ENCODE measurements at regions not wholly inside any gene's neighbourhood (a gene's known extent, or its start where the extent isn't known, plus 50 kb on each side); places are given as distances from the start of the nearest gene placed in this dataset.

DNA sequence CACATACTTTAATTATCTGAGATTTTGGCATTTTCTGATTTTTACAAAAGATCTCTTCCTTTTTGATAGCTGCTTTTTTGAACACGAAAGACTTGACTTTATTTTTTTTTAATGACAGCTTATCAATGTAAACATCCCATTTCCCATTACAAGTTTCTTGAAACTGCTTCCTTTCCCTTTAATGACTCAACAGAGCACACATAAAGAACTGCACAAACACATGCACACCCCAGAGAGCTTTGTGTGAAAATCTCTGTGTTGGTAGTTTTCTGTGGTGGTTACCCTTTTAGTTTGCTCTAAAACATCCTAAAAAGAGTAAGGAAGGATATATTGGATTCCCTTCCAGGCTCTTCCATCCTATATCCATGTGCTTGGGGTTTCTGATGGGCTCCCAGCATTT is 125.1 kb upstream of the ZNF32 start:
- 55% methylated on average over 1 of the region's 1 CpG for WGBS
- Histone ChIP-seq H3K4me1 (ENCODE audit: control insufficient read depth in 4 of 4, insufficient read depth in 4 of 4, low read length in 3 of 4) (no peaks in the 10 kb centered on the region), H3K27ac (ENCODE audit: low read depth in 1 of 2, low read length in 2 of 2) (no peak overlapping the region), H3K27me3 (ENCODE audit: control insufficient read depth in 4 of 4, insufficient read depth in 4 of 4, low read length in 3 of 4) (no peaks in the 10 kb centered on the region), H3K9ac (ENCODE audit: low read depth in 1 of 2, low read length in 2 of 2) (no peak overlapping the region), H3K4me3 (ENCODE audit: low read depth in 1 of 3, low read length in 3 of 3) (no peak overlapping the region), H3K9me3 (ENCODE audit: control insufficient read depth in 4 of 4, low read length in 3 of 4) (no peaks in the 10 kb centered on the region), H3K36me3 (ENCODE audit: control insufficient read depth in 4 of 4, insufficient read depth in 3 of 4, low read depth in 1 of 4, low read length in 3 of 4) (no peaks in the 10 kb centered on the region)
- no peak for DNase-seq (ENCODE audit: low spot score)
- TF ChIP-seq, protein P1, sequence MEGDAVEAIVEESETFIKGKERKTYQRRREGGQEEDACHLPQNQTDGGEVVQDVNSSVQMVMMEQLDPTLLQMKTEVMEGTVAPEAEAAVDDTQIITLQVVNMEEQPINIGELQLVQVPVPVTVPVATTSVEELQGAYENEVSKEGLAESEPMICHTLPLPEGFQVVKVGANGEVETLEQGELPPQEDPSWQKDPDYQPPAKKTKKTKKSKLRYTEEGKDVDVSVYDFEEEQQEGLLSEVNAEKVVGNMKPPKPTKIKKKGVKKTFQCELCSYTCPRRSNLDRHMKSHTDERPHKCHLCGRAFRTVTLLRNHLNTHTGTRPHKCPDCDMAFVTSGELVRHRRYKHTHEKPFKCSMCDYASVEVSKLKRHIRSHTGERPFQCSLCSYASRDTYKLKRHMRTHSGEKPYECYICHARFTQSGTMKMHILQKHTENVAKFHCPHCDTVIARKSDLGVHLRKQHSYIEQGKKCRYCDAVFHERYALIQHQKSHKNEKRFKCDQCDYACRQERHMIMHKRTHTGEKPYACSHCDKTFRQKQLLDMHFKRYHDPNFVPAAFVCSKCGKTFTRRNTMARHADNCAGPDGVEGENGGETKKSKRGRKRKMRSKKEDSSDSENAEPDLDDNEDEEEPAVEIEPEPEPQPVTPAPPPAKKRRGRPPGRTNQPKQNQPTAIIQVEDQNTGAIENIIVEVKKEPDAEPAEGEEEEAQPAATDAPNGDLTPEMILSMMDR (IDR thresholded peaks at IDR 0.05; ENCODE audit: low read depth, low read length, missing input control) = no peak
- TF ChIP-seq JUND (IDR thresholded peaks at IDR 0.05) = no peak
- TF ChIP-seq SP1 (IDR thresholded peaks at IDR 0.05) = no peak
- TF ChIP-seq TAF1 (conservative IDR thresholded peaks at IDR 0.05) = no peak
- no peak for TF ChIP-seq EGR1 (IDR thresholded peaks at IDR 0.05; ENCODE audit: low read depth in 2 of 2)

DNA sequence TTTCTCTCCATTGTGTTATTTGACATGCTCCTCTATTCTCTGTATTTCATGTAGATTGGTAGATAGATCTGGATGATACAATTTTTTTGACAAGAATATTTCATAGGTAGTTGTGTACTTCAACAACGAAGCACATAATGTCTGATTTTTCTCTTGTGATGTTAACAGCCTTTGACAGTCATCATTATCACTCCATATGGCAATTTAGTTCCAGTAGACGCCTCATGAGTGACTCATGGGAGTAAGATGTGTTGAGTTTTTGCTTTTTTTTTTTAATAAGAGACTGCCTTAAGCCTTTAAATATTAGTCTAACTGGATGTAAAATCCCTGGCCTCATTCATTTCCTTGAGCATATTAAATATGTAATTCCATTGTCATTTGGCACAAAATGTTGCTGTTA is 123.5 kb upstream of the ZNF32 start:
- Histone ChIP-seq H3K36me3 (ENCODE audit: control insufficient read depth in 4 of 4, insufficient read depth in 3 of 4, low read depth in 1 of 4, low read length in 3 of 4) (no peaks in the 10 kb centered on the region), H3K9ac (ENCODE audit: low read depth in 1 of 2, low read length in 2 of 2) (no peak overlapping the region), H3K4me3 (ENCODE audit: low read depth in 1 of 3, low read length in 3 of 3) (no peak overlapping the region), H3K27me3 (ENCODE audit: control insufficient read depth in 4 of 4, insufficient read depth in 4 of 4, low read length in 3 of 4) (no peaks in the 10 kb centered on the region), H3K27ac (ENCODE audit: low read depth in 1 of 2, low read length in 2 of 2) (no peak overlapping the region), H3K9me3 (ENCODE audit: control insufficient read depth in 4 of 4, low read length in 3 of 4) (no peaks in the 10 kb centered on the region), H3K4me1 (ENCODE audit: control insufficient read depth in 4 of 4, insufficient read depth in 4 of 4, low read length in 3 of 4) (no peaks in the 10 kb centered on the region)
- TF ChIP-seq, protein P2, sequence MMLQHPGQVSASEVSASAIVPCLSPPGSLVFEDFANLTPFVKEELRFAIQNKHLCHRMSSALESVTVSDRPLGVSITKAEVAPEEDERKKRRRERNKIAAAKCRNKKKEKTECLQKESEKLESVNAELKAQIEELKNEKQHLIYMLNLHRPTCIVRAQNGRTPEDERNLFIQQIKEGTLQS (IDR thresholded peaks at IDR 0.05) = no peak
- TF ChIP-seq HNF4A (conservative IDR thresholded peaks at IDR 0.05) (no peak), NR2F2 (IDR thresholded peaks at IDR 0.05) (no peak), SP1 (IDR thresholded peaks at IDR 0.05) (no peak), TAF1 (conservative IDR thresholded peaks at IDR 0.05) (no peak), RAD21 (IDR thresholded peaks at IDR 0.05) (no peak), YY1 (IDR thresholded peaks at IDR 0.05) (no peak), HNF4G (IDR thresholded peaks at IDR 0.05) (no peak), RXRA (IDR thresholded peaks at IDR 0.05) (no peak), FOXA1 (IDR thresholded peaks at IDR 0.05) (no peak), GABPA (IDR thresholded peaks at IDR 0.05 in 1 of 2, conservative IDR thresholded peaks at IDR 0.05 in 1 of 2) (no peak), EGR1 (IDR thresholded peaks at IDR 0.05; ENCODE audit: low read depth in 2 of 2) (no peak), REST (IDR thresholded peaks at IDR 0.05) (no peak), JUND (IDR thresholded peaks at IDR 0.05) (no peak), FOXA2 (IDR thresholded peaks at IDR 0.05) (no peak)
- TF ChIP-seq, protein P3, sequence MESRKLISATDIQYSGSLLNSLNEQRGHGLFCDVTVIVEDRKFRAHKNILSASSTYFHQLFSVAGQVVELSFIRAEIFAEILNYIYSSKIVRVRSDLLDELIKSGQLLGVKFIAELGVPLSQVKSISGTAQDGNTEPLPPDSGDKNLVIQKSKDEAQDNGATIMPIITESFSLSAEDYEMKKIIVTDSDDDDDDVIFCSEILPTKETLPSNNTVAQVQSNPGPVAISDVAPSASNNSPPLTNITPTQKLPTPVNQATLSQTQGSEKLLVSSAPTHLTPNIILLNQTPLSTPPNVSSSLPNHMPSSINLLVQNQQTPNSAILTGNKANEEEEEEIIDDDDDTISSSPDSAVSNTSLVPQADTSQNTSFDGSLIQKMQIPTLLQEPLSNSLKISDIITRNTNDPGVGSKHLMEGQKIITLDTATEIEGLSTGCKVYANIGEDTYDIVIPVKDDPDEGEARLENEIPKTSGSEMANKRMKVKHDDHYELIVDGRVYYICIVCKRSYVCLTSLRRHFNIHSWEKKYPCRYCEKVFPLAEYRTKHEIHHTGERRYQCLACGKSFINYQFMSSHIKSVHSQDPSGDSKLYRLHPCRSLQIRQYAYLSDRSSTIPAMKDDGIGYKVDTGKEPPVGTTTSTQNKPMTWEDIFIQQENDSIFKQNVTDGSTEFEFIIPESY (IDR thresholded peaks at IDR 0.05) = no peak
- TF ChIP-seq, protein P1 (IDR thresholded peaks at IDR 0.05; ENCODE audit: low read depth, low read length, missing input control) = no peak
- TF ChIP-seq, protein P4, sequence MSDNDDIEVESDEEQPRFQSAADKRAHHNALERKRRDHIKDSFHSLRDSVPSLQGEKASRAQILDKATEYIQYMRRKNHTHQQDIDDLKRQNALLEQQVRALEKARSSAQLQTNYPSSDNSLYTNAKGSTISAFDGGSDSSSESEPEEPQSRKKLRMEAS (IDR thresholded peaks at IDR 0.05) = no peak
- no peak for DNase-seq (ENCODE audit: low spot score)
- WGBS = 69% methylated on average over 2 of the region's 2 CpGs

Measured in liver (tissue), 8 donors.